ENCODE measurements at regions not wholly inside any gene's neighbourhood (a gene's known extent, or its start where the extent isn't known, plus 50 kb on each side); places are given as distances from the start of the nearest gene placed in this dataset.
A peak's percentile ranks its signal among the peaks of the same experiment; 100 is the strongest.

- ATAC-seq (ENCODE audit: low read depth) = peak; percentile 50
- POLR2A ChIA-PET (ENCODE audit: unreplicated experiment) = interaction anchor here (0.9 kb wide), 1 partner anchor 15 kb away, joined by 3 read pairs; no protein-coding TSS in a partner anchor
- WGBS, 2 experiments (ENCODE audit: extremely low coverage in 2 of 2, insufficient read length in 1 of 2) = 13% methylated on average over 4 of the region's 23 CpGs; no CpG with 5 or more reads in 1 of the 2 experiments
- intact Hi-C loops (cut with micrococcal nuclease) = no loop called here
- Histone ChIP-seq H3K79me1 (ENCODE audit: low read depth in 1 of 2, low read length in 2 of 2) (peaks cover 23 to 94% of the 10 kb centered on the region in 2 experiments), H3K4me2 (ENCODE audit: low read depth, low read length) (peak overlapping the region; percentile 79), H3K9ac (ENCODE audit: low read depth, low read length) (peak overlapping the region; percentile 87), H3K9me1 (ENCODE audit: insufficient read depth, low read length) (peaks cover 61% of the 10 kb centered on the region), H2BK5ac (ENCODE audit: low read depth, low read length, poor library complexity, severe bottlenecking) (peak overlapping the region; percentile 77), H3K14ac (replicated peaks; ENCODE audit: low read depth, low read length) (peak overlapping the region; percentile 92), H2AFZ (replicated peaks; ENCODE audit: low read length, poor library complexity) (peak overlapping the region; percentile 66), H3K23ac (ENCODE audit: low read depth, low read length) (peak overlapping the region; percentile 92), H2BK20ac (ENCODE audit: low read depth, low read length) (peak overlapping the region; percentile 36), H3K18ac (ENCODE audit: low read depth, low read length) (peak overlapping the region; percentile 49), H4K8ac (ENCODE audit: low read depth in 2 of 2, low read length in 2 of 2) (peak overlapping the region; percentile 44 to 83), H3K27me3 (ENCODE audit: control insufficient read depth, insufficient read depth, low read length) (no peaks in the 10 kb centered on the region), H3K56ac (ENCODE audit: extremely low read depth, insufficient read depth, low read length) (peak overlapping the region; percentile 54), H4K91ac (ENCODE audit: insufficient read depth, low read depth, low read length) (peak overlapping the region; percentile 69; the same call in 1 of the 2 replicates), H3K9me3 (ENCODE audit: control insufficient read depth, insufficient read depth, low read length) (no peaks in the 10 kb centered on the region), H3K36me3 (ENCODE audit: control insufficient read depth, insufficient read depth, low read length) (peaks cover 3% of the 10 kb centered on the region; the same call in 1 of the 2 replicates), H3K4me3 (ENCODE audit: insufficient read depth, low read depth, low read length) (peak overlapping the region; percentile 6), H2AK5ac (ENCODE audit: low read depth, low read length) (peak overlapping the region; percentile 55; the same call in 1 of the 2 replicates), H3K4ac (ENCODE audit: low read depth, low read length) (peak overlapping the region; percentile 82), H4K20me1 (ENCODE audit: insufficient read depth, low read length) (peaks cover 97% of the 10 kb centered on the region), H2BK15ac (ENCODE audit: low read depth, low read length) (peak overlapping the region; percentile 31; the same call in 1 of the 3 replicates), H3K4me1 (ENCODE audit: control insufficient read depth, insufficient read depth, low read length) (peaks cover 59% of the 10 kb centered on the region), H3K27ac (ENCODE audit: insufficient read depth, low read length) (peak overlapping the region; percentile 97), H2BK120ac (ENCODE audit: low read depth, low read length) (peak overlapping the region; percentile 69), H2AK9ac (replicated peaks; ENCODE audit: low read depth, low read length, poor library complexity) (peak overlapping the region; percentile 74), H4K5ac (ENCODE audit: low read depth, low read length) (peak overlapping the region; percentile 16)
- DNase-seq = peak; percentile 89
- in situ Hi-C loops (cut with MboI; ENCODE audit: low sequenced_read_pairs) = no loop called here
- CTCF ChIA-PET = no interaction called here
- TF ChIP-seq RAD21 (IDR thresholded peaks at IDR 0.05; ENCODE audit: low read length) (no peak), BHLHE40 (IDR thresholded peaks at IDR 0.05; ENCODE audit: low read depth, low read length) (no peak), USF2 (IDR thresholded peaks at IDR 0.05; ENCODE audit: low read depth, low read length) (no peak), POLR2A (IDR thresholded peaks at IDR 0.05; ENCODE audit: low read depth, low read length) (no peak; the same call in none of the 2 replicates), MAZ (IDR thresholded peaks at IDR 0.05; ENCODE audit: borderline replicate concordance, low read depth, low read length) (no peak), ELK1 (IDR thresholded peaks at IDR 0.05; ENCODE audit: borderline replicate concordance, low read depth, low read length) (no peak), CEBPB (IDR thresholded peaks at IDR 0.05; ENCODE audit: low read depth, low read length) (no peak)
- dilution Hi-C loops (cut with HindIII; ENCODE audit: low sequenced_read_pairs, unreplicated experiment) = no loop called here
- BruUV-seq (replicated peaks) = no TSS peak
Observed at GRCh38 chr9:110126986-110127864, 80.7 kb downstream of the C9orf152 start.

All from IMR-90 (cell line).